Transverse colon (tissue), 3 donors: ENCODE measurements at regions not wholly inside any gene's neighbourhood (a gene's known extent, or its start where the extent isn't known, plus 50 kb on each side); places are given as distances from the start of the nearest gene placed in this dataset.

Experiments used
- EP300 ChIP-seq: sonication (generic); formaldehyde crosslinking; IDR thresholded peaks from one replicate; pipeline ENCODE4 v1.6.1; 2017; ENCODE audit warnings: antibody characterized with exemption, low read depth
- TF ChIP-seq, protein P1 (sequence below), 5 experiments: fragments of 200-600 bp in 3 of 5; fragments of 450-650 bp in 2 of 5; sonication (generic) in 3 of 5; IDR thresholded peaks; 1 replicate in 2 of 5; 2 replicates in 3 of 5; pipeline ENCODE4 v1.5.1; 2016 to 2017; ENCODE audit warnings: antibody characterized with exemption in 5 of 5, inconsistent platforms in 3 of 5, mild to moderate bottlenecking in 2 of 5, moderate library complexity in 1 of 5

DNA sequence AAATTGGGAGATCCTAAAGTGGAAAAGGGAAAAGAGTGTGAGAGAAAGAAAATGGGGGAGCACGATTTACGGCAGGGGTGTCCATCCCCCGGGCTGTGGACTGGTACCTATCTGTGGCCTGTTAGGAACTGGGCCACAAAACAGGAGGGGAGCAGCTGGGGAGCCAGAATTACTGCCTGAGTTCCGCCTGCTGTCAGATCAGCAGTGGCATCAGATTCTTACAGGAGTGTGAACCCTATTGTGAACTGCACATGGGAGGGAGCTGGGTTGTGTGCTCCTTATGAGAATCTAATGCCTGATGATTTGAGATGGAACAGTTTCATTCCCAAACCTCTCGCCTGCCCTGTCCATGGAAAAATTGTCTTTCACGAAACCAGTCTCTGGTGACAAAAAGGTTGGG is 108.3 kb upstream of the ADAMTSL1 start:
- TF ChIP-seq, protein P1, sequence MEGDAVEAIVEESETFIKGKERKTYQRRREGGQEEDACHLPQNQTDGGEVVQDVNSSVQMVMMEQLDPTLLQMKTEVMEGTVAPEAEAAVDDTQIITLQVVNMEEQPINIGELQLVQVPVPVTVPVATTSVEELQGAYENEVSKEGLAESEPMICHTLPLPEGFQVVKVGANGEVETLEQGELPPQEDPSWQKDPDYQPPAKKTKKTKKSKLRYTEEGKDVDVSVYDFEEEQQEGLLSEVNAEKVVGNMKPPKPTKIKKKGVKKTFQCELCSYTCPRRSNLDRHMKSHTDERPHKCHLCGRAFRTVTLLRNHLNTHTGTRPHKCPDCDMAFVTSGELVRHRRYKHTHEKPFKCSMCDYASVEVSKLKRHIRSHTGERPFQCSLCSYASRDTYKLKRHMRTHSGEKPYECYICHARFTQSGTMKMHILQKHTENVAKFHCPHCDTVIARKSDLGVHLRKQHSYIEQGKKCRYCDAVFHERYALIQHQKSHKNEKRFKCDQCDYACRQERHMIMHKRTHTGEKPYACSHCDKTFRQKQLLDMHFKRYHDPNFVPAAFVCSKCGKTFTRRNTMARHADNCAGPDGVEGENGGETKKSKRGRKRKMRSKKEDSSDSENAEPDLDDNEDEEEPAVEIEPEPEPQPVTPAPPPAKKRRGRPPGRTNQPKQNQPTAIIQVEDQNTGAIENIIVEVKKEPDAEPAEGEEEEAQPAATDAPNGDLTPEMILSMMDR (IDR thresholded peaks at IDR 0.05) = no peak
- TF ChIP-seq EP300 = no peak
